GM12875 (cell line): ENCODE measurements at regions not wholly inside any gene's neighbourhood (a gene's known extent, or its start where the extent isn't known, plus 50 kb on each side); places are given as distances from the start of the nearest gene placed in this dataset.

Experiments used
- H3K4me3 ChIP-seq: one replicate; pipeline ENCODE4 v1.5.1; 2011; ENCODE audit warnings: low read depth, low read length, control low read depth
- TF ChIP-seq, protein P1 (sequence below): IDR thresholded peaks from 2 replicates; pipeline ENCODE4 v1.5.1; 2011; ENCODE audit warnings: low read depth, mild to moderate bottlenecking, control low read depth, inconsistent platforms, low read length, moderate library complexity, borderline replicate concordance; ENCODE audit not compliant: insufficient read depth

- H3K4me3 ChIP-seq = no peak overlapping the region
- TF ChIP-seq, protein P1, sequence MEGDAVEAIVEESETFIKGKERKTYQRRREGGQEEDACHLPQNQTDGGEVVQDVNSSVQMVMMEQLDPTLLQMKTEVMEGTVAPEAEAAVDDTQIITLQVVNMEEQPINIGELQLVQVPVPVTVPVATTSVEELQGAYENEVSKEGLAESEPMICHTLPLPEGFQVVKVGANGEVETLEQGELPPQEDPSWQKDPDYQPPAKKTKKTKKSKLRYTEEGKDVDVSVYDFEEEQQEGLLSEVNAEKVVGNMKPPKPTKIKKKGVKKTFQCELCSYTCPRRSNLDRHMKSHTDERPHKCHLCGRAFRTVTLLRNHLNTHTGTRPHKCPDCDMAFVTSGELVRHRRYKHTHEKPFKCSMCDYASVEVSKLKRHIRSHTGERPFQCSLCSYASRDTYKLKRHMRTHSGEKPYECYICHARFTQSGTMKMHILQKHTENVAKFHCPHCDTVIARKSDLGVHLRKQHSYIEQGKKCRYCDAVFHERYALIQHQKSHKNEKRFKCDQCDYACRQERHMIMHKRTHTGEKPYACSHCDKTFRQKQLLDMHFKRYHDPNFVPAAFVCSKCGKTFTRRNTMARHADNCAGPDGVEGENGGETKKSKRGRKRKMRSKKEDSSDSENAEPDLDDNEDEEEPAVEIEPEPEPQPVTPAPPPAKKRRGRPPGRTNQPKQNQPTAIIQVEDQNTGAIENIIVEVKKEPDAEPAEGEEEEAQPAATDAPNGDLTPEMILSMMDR = no peak
These were observed 202.1 kb downstream of the CYP26B1 start for GRCh38 chr2:71945603-71945959.

- TF ChIP-seq, protein P1 = no peak
- no peak overlapping the region for H3K4me3 ChIP-seq
These were observed 202.7 kb downstream of the CYP26B1 start for GRCh38 chr2:71944806-71945602.

DNA sequence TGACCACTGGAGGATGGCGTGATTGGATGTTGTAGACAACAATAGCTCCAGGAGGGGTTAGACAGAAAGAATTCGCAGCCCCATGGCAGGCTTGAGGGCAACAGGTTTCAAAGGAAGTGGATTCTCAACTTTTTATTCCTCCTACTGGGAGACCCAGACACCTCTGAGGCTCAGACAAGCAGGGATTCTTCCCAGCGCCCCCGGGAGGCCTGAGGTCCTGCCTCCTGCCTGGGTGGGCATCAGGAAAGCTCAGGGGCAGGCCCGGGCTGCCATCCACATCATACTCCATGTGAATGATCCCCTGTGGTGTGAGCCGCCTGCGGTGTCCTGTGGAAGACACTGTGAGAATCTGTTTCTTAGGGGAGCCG lies 203.5 kb downstream of the CYP26B1 start:
- TF ChIP-seq, protein P1 = no peak
- H3K4me3 ChIP-seq = no peak overlapping the region

- H3K4me3 ChIP-seq = no peak overlapping the region
- TF ChIP-seq, protein P1 = no peak
These were observed 204.2 kb downstream of the CYP26B1 start for GRCh38 chr2:71943238-71944182.

GRCh38 chr2:71941726-71942525 lies 205.7 kb downstream of the CYP26B1 start:
- TF ChIP-seq, protein P1 = no peak
- H3K4me3 ChIP-seq = no peak overlapping the region

DNA sequence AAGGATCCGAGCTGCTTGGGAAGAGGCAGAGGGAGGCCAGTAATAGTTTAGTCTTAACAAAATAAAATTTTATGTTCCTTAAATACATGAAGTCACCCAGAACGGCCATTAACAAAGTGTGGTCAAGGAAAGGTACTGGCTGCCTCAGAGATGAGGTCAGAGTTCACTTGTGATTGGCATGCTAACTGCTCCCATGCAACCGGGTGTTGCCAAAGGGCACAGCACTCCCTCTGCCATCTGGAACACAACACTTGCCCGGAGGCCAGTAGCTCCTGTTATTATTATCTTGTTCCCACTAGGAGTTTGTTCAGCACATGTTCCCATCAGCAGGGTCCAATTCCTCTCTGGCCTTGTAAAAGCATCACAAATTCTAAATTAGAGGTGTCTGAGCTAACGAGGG lies 207.0 kb downstream of the CYP26B1 start:
- no peak overlapping the region for H3K4me3 ChIP-seq
- TF ChIP-seq, protein P1 = no peak
